ENCODE measurements at regions not wholly inside any gene's neighbourhood (a gene's known extent, or its start where the extent isn't known, plus 50 kb on each side); places are given as distances from the start of the nearest gene placed in this dataset.

GRCh38 chr2:49567021-49567420 is 412.7 kb upstream of the FSHR start:
- no peak for TF ChIP-seq GABPA (IDR thresholded peaks at IDR 0.05; ENCODE audit: low read depth)
- no peak overlapping the region for H3K27ac ChIP-seq (replicated peaks)
- DNase-seq (ENCODE audit: low read depth in 1 of 2, low spot score in 1 of 2), result no peak
- H3K27me3 ChIP-seq (ENCODE audit: insufficient read depth, poor library complexity, severe bottlenecking), result no peaks in the 10 kb centered on the region
- no peak overlapping the region for H3K4me3 ChIP-seq (replicated peaks; ENCODE audit: insufficient read depth, low read length)

GRCh38 chr2:49553658-49554057 is 399.3 kb upstream of the FSHR start:
- no peak for DNase-seq (ENCODE audit: low read depth in 1 of 2, low spot score in 1 of 2)
- H3K27ac ChIP-seq (replicated peaks), result no peak overlapping the region
- H3K27me3 ChIP-seq (ENCODE audit: insufficient read depth, poor library complexity, severe bottlenecking), result no peaks in the 10 kb centered on the region
- no peak overlapping the region for H3K4me3 ChIP-seq (replicated peaks; ENCODE audit: insufficient read depth, low read length)
- TF ChIP-seq CTCF (IDR thresholded peaks at IDR 0.05; ENCODE audit: insufficient read depth, low read length) (no peak), POLR2AphosphoS5 (IDR thresholded peaks at IDR 0.05; ENCODE audit: low read depth) (no peak), REST (IDR thresholded peaks at IDR 0.05; ENCODE audit: insufficient replicate concordance, low read depth) (no peak), SPI1 (IDR thresholded peaks at IDR 0.05; ENCODE audit: borderline replicate concordance, low read depth) (no peak), GABPA (IDR thresholded peaks at IDR 0.05; ENCODE audit: low read depth) (no peak)

GRCh38 chr2:49532702-49533101 is 378.4 kb upstream of the FSHR start:
- H3K27me3 ChIP-seq (ENCODE audit: insufficient read depth, poor library complexity, severe bottlenecking), result no peaks in the 10 kb centered on the region
- TF ChIP-seq GABPA (IDR thresholded peaks at IDR 0.05; ENCODE audit: low read depth) (no peak), SPI1 (IDR thresholded peaks at IDR 0.05; ENCODE audit: borderline replicate concordance, low read depth) (no peak), POLR2AphosphoS5 (IDR thresholded peaks at IDR 0.05; ENCODE audit: low read depth) (no peak), REST (IDR thresholded peaks at IDR 0.05; ENCODE audit: insufficient replicate concordance, low read depth) (no peak), CTCF (IDR thresholded peaks at IDR 0.05; ENCODE audit: insufficient read depth, low read length) (no peak)

GRCh38 chr2:49515996-49516782 is 361.9 kb upstream of the FSHR start:
- DNase-seq (ENCODE audit: low read depth in 1 of 2, low spot score in 1 of 2), result no peak
- Histone ChIP-seq H3K27ac (replicated peaks) (no peak overlapping the region), H3K27me3 (ENCODE audit: insufficient read depth, poor library complexity, severe bottlenecking) (no peaks in the 10 kb centered on the region), H3K4me3 (replicated peaks; ENCODE audit: insufficient read depth, low read length) (no peak overlapping the region)
- TF ChIP-seq REST (IDR thresholded peaks at IDR 0.05; ENCODE audit: insufficient replicate concordance, low read depth), result no peak
- no peak for TF ChIP-seq POLR2AphosphoS5 (IDR thresholded peaks at IDR 0.05; ENCODE audit: low read depth)
- no peak for TF ChIP-seq GABPA (IDR thresholded peaks at IDR 0.05; ENCODE audit: low read depth)
- no peak for TF ChIP-seq SPI1 (IDR thresholded peaks at IDR 0.05; ENCODE audit: borderline replicate concordance, low read depth)
- TF ChIP-seq CTCF (IDR thresholded peaks at IDR 0.05; ENCODE audit: insufficient read depth, low read length), result no peak

More at GRCh38 chr2:49532702-49533101, 378.4 kb upstream of the FSHR start:
- Histone ChIP-seq H3K4me3 (replicated peaks; ENCODE audit: insufficient read depth, low read length) (no peak overlapping the region), H3K27ac (replicated peaks) (no peak overlapping the region)
- DNase-seq (ENCODE audit: low read depth in 1 of 2, low spot score in 1 of 2), result no peak
